Peyer's patch (tissue), 4 donors: ENCODE measurements at regions not wholly inside any gene's neighbourhood (a gene's known extent, or its start where the extent isn't known, plus 50 kb on each side); places are given as distances from the start of the nearest gene placed in this dataset.

Experiments
- CTCF ChIP-seq, 6 experiments: fragments of 450-650 bp in 4 of 6; fragments of 200-600 bp in 2 of 6; sonication (generic) in 1 of 6; IDR thresholded peaks; one replicate each; pipeline ENCODE4 v1.5.1; 2017 to 2019; ENCODE audit warnings: antibody characterized with exemption in 6 of 6, mild to moderate bottlenecking in 3 of 6, moderate library complexity in 1 of 6
- POLR2A ChIP-seq, 2 donors: fragments of 450-650 bp; IDR thresholded peaks; one replicate each; pipeline ENCODE4 v1.5.1; 2017; ENCODE audit warnings: antibody characterized with exemption in 2 of 2, mild to moderate bottlenecking in 2 of 2, moderate library complexity in 2 of 2

DNA sequence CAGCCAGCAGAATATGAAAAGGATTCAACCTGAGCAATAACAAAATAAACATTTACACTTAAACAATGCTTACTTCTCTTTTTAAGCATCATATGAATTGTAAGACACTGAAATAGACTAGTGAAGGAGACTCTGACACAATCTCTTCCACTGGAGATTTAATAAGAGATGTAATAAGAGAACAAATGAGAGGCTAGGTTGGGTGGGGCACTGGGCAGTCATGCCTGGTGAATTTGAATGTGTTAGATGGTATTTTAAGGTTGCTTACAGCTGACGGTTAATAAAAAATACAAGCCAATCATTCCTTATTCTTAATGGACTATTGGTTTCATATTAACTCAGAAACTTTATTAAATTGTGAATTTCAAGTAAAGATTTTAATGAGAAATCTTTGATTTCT is 105.9 kb upstream of the TARS1 start:
- TF ChIP-seq CTCF (IDR thresholded peaks at IDR 0.05) (no peak), POLR2A (IDR thresholded peaks at IDR 0.05) (no peak)
